CD14-positive monocyte (primary cell): ENCODE measurements at regions not wholly inside any gene's neighbourhood (a gene's known extent, or its start where the extent isn't known, plus 50 kb on each side); places are given as distances from the start of the nearest gene placed in this dataset.

Source experiments
- DNase-seq, 3 donors: peaks; one replicate each; pipeline ENCODE4 v3.0.0-alpha.2; 2011 to 2022
- H2AFZ ChIP-seq: 2 replicates; pipeline ENCODE4 v1.6.0; 2012; ENCODE audit warnings: mild to moderate bottlenecking, low read depth, low read length, inconsistent platforms; ENCODE audit not compliant: insufficient read depth, poor library complexity, severe bottlenecking
- H3K27ac ChIP-seq, 2 donors: 1 replicate in 1 of 2; 2 replicates in 1 of 2; pipeline ENCODE4 v1.5.1; 2012 to 2013; ENCODE audit warnings: low read length in 2 of 2, control low read depth in 1 of 2, inconsistent platforms in 1 of 2, low read depth in 1 of 2, mild to moderate bottlenecking in 1 of 2
- H3K27me3 ChIP-seq, 2 donors: one replicate each; pipeline versions ENCODE4 v1.6.0 to v1.6.1; 2011 to 2013; ENCODE audit warnings: low read length in 2 of 2; ENCODE audit not compliant: control insufficient read depth in 2 of 2, insufficient read depth in 2 of 2
- H3K36me3 ChIP-seq, 2 donors: replicated peaks in 1 of 2; 1 replicate in 1 of 2; 2 replicates in 1 of 2; pipeline versions ENCODE4 v1.5.1 to v1.6.1; 2012 to 2013; ENCODE audit warnings: low read length in 2 of 2, control low read depth in 1 of 2, inconsistent platforms in 1 of 2, mild to moderate bottlenecking in 1 of 2; ENCODE audit not compliant: insufficient read depth in 2 of 2, control insufficient read depth in 1 of 2
- H3K4me1 ChIP-seq, 2 donors: 1 replicate in 1 of 2; 2 replicates in 1 of 2; pipeline versions ENCODE4 v1.5.1 to v1.6.1; 2012 to 2013; ENCODE audit warnings: low read length in 2 of 2, control low read depth in 1 of 2, inconsistent platforms in 1 of 2, mild to moderate bottlenecking in 1 of 2, moderate library complexity in 1 of 2; ENCODE audit not compliant: insufficient read depth in 2 of 2, control insufficient read depth in 1 of 2
- H3K4me2 ChIP-seq: replicated peaks from 2 replicates; pipeline ENCODE3; 2012; ENCODE audit warnings: low read length, moderate library complexity, mild to moderate bottlenecking; ENCODE audit not compliant: poor library complexity, severe bottlenecking; ENCODE audit errors: extremely low read depth
- H3K4me3 ChIP-seq, 3 experiments: fragments of 200-600 bp in 1 of 3; sonication (generic) in 1 of 3; replicated peaks in 1 of 3; 1 replicate in 2 of 3; 2 replicates in 1 of 3; pipeline ENCODE4 v1.5.1; 2011 to 2013; ENCODE audit warnings: low read length in 3 of 3, mild to moderate bottlenecking in 3 of 3, control low read depth in 2 of 3, low read depth in 2 of 3, inconsistent platforms in 1 of 3, moderate library complexity in 1 of 3
- H3K79me2 ChIP-seq: 2 replicates; pipeline ENCODE4 v1.6.0; 2012; ENCODE audit warnings: mild to moderate bottlenecking, control low read depth, inconsistent platforms, low read length, moderate library complexity; ENCODE audit not compliant: insufficient read depth
- H3K9ac ChIP-seq: 2 replicates; pipeline ENCODE4 v1.6.0; 2017; ENCODE audit warnings: low read length, mild to moderate bottlenecking; ENCODE audit not compliant: insufficient read depth, poor library complexity, severe bottlenecking
- H3K9me3 ChIP-seq, 2 donors: replicated peaks in 1 of 2; 1 replicate in 1 of 2; 2 replicates in 1 of 2; pipeline versions ENCODE4 v1.5.1 to v1.6.1; 2012 to 2013; ENCODE audit warnings: low read length in 2 of 2, control low read depth in 1 of 2; ENCODE audit not compliant: control insufficient read depth in 1 of 2, insufficient read depth in 1 of 2
- H4K20me1 ChIP-seq: 2 replicates; pipeline ENCODE4 v1.6.0; 2012; ENCODE audit warnings: mild to moderate bottlenecking, low read length, control low read depth, moderate library complexity; ENCODE audit not compliant: insufficient read depth
- H3K27ac Mint-ChIP-seq, 7 donors: one replicate each; pipeline ENCODE4 v1.8.0; 2020; ENCODE audit warnings: mild to moderate bottlenecking in 7 of 7, mixed read lengths in 7 of 7, moderate library complexity in 6 of 7, inconsistent platforms in 2 of 7
- H3K27me3 Mint-ChIP-seq, 3 donors: one replicate each; pipeline ENCODE4 v1.8.0; 2021 to 2022; ENCODE audit warnings: low read depth in 3 of 3, mild to moderate bottlenecking in 3 of 3, mixed read lengths in 3 of 3, moderate library complexity in 3 of 3, inconsistent platforms in 1 of 3
- H3K36me3 Mint-ChIP-seq, 2 donors: one replicate each; pipeline ENCODE4 v1.8.0; 2020; ENCODE audit warnings: mixed read lengths in 2 of 2, inconsistent platforms in 1 of 2, mild to moderate bottlenecking in 1 of 2
- H3K4me1 Mint-ChIP-seq: one replicate; pipeline ENCODE4 v1.8.0; 2020; ENCODE audit warnings: mild to moderate bottlenecking, mixed read lengths
- H3K4me3 Mint-ChIP-seq, 2 donors: one replicate each; pipeline ENCODE4 v1.8.0; 2020; ENCODE audit warnings: mild to moderate bottlenecking in 2 of 2, mixed read lengths in 2 of 2, moderate library complexity in 1 of 2
- H3K9me3 Mint-ChIP-seq, 7 donors: one replicate each; pipeline ENCODE4 v1.8.0; 2020 to 2022; ENCODE audit warnings: mixed read lengths in 7 of 7, mild to moderate bottlenecking in 6 of 7, moderate library complexity in 6 of 7, inconsistent platforms in 2 of 7
- CTCF ChIP-seq: fragments of 200-600 bp; IDR thresholded peaks from one replicate; pipeline ENCODE4 v1.8.0; 2022; ENCODE audit warnings: antibody characterized with exemption, mild to moderate bottlenecking
- WGBS: methylation state at CpG from one replicate; pipeline ENCODE4 v1.1.5; 2013; ENCODE audit warnings: missing lambda C conversion rate; ENCODE audit not compliant: insufficient coverage; 5-methylcytosine and 5-hydroxymethylcytosine counted together
- intact Hi-C, 2 donors: fragments of 100-400 bp; cut with micrococcal nuclease; formaldehyde crosslinking; loops; one replicate each; pipeline versions ENCODE4 v1.15.0 to v1.15.1; 2023

- Mint-ChIP-seq H3K4me3 (peak overlapping the region; percentile 31 to 72), H3K27ac (peak overlapping the region in 6 of 7 donors; percentile 15 to 78 (median 49)), H3K4me1 (peaks cover 76% of the 10 kb centered on the region), H3K36me3 (no peaks in the 10 kb centered on the region), H3K9me3 (peaks cover 0 to 4% (median 0%) of the 10 kb centered on the region in 7 donors), H3K27me3 (peaks cover 1 to 6% (median 4%) of the 10 kb centered on the region in 3 donors)
- Histone ChIP-seq H3K4me3 (peak overlapping the region in 1 of 3 experiments; percentile 42), H3K9ac (peak overlapping the region; percentile 29), H3K27me3 (no peaks in the 10 kb centered on the region), H3K4me2 (peak overlapping the region; percentile 54), H3K4me1 (peaks cover 62 to 66% of the 10 kb centered on the region in 2 donors), H2AFZ (peak overlapping the region; percentile 47), H4K20me1 (no peaks in the 10 kb centered on the region), H3K79me2 (no peaks in the 10 kb centered on the region), H3K27ac (peak overlapping the region; percentile 36 to 55), H3K9me3 (no peaks in the 10 kb centered on the region), H3K36me3 (no peaks in the 10 kb centered on the region)
- DNase-seq: no peak
- TF ChIP-seq CTCF: no peak
- 50% methylated on average over 1 of the region's 17 CpGs for WGBS
- intact Hi-C loops: no loop called here
Observed at GRCh38 chr17:73742948-73743381, 98.7 kb upstream of the SDK2 start.

- Mint-ChIP-seq H3K4me3 (peak overlapping the region in 1 of 2 donors; percentile 72), H3K27me3 (peaks cover 1 to 9% (median 4%) of the 10 kb centered on the region in 3 donors), H3K4me1 (peaks cover 71% of the 10 kb centered on the region), H3K36me3 (no peaks in the 10 kb centered on the region), H3K9me3 (peaks cover 0 to 4% (median 0%) of the 10 kb centered on the region in 7 donors), H3K27ac (peak overlapping the region in 6 of 7 donors; percentile 15 to 78 (median 60))
- Histone ChIP-seq H3K9ac (peak overlapping the region; percentile 29), H3K27ac (peak overlapping the region; percentile 36 to 55), H3K4me1 (peaks cover 62 to 66% of the 10 kb centered on the region in 2 donors), H3K4me2 (peak overlapping the region; percentile 54), H3K4me3 (peak overlapping the region in 1 of 3 experiments; percentile 42), H4K20me1 (no peaks in the 10 kb centered on the region), H3K36me3 (no peaks in the 10 kb centered on the region), H3K9me3 (no peaks in the 10 kb centered on the region), H3K27me3 (no peaks in the 10 kb centered on the region), H3K79me2 (no peaks in the 10 kb centered on the region), H2AFZ (peak overlapping the region; percentile 47)
- WGBS: 1% methylated on average over 6 of the region's 8 CpGs
- peak in 2 of 3 donors; percentile 25 to 35 for DNase-seq
- intact Hi-C loops: no loop called here
- TF ChIP-seq CTCF: no peak
Observed at GRCh38 chr17:73743518-73744201, 99.4 kb upstream of the SDK2 start.
